Activated CD8-positive, alpha-beta T cell treated with anti-CD3 and anti-CD28 coated beads for 36 hours (primary cell): ENCODE measurements at regions not wholly inside any gene's neighbourhood (a gene's known extent, or its start where the extent isn't known, plus 50 kb on each side); places are given as distances from the start of the nearest gene placed in this dataset.

Experiments
- ATAC-seq: fragments of 200-7000 bp; cut with Tn5 transposase; one replicate; pipeline ENCODE4 v1.10.0; 2021; ENCODE audit warnings: mild to moderate bottlenecking, moderate library complexity
- CTCF ChIA-PET: fragments of 350-600 bp; sonication (Branson Sonifier 250); formaldehyde crosslinking; loops from one replicate; lab custom pipeline; 2021; ENCODE audit warnings: antibody characterized with exemption; lab: Charles Lee
- POLR2A ChIA-PET: fragments of 350-600 bp; sonication (Branson Sonifier 250); formaldehyde crosslinking; loops from one replicate; lab custom pipeline; 2021; ENCODE audit warnings: antibody characterized with exemption; lab: Charles Lee
- DNase-seq: peaks from one replicate; pipeline ENCODE4 v3.0.0-alpha.2; 2020
- H3K27ac Mint-ChIP-seq: one replicate; pipeline ENCODE4 v1.8.0; 2021; ENCODE audit warnings: mild to moderate bottlenecking, mixed read lengths
- H3K27me3 Mint-ChIP-seq: one replicate; pipeline ENCODE4 v1.8.0; 2021; ENCODE audit warnings: mixed read lengths
- H3K36me3 Mint-ChIP-seq: one replicate; pipeline ENCODE4 v1.8.0; 2021; ENCODE audit warnings: low read depth, mixed read lengths
- H3K4me1 Mint-ChIP-seq: one replicate; pipeline ENCODE4 v1.8.0; 2021; ENCODE audit warnings: low read depth, mixed read lengths
- H3K4me3 Mint-ChIP-seq: one replicate; pipeline ENCODE4 v1.8.0; 2021; ENCODE audit warnings: mild to moderate bottlenecking, moderate library complexity, mixed read lengths
- H3K9me3 Mint-ChIP-seq: one replicate; pipeline ENCODE4 v1.8.0; 2021; ENCODE audit warnings: mixed read lengths
- CTCF ChIP-seq: fragments of 200-600 bp; IDR thresholded peaks from one replicate; pipeline ENCODE4 v1.8.0; 2022; ENCODE audit warnings: antibody characterized with exemption, mild to moderate bottlenecking
- intact Hi-C: fragments of 100-400 bp; cut with micrococcal nuclease; formaldehyde crosslinking; loops from one replicate; pipeline ENCODE4 v1.10.0; 2022

DNA sequence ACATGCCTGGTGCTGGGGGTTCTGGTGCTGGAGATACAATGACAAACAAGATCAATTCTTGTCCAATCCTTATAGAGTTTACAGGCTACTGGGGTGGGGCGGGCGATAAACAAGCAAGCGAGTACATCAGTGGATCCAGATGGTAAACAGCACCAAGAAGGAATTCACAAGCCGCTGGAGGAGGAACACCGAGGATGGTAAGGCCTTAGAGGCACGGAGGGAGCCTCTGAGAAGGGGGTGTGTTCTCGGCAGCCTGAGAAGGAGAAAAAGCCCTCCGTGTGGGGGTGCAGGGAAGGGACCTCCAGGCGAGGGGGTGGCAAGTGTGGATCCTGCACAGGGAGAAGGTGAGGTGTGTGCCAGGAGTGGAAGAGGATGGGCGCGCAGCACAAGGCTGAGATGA, 276.5 kb upstream of the FOXQ1 start:
- ATAC-seq (no peak), DNase-seq (no peak)
- Mint-ChIP-seq H3K36me3 (no peaks in the 10 kb centered on the region), H3K4me1 (no peaks in the 10 kb centered on the region), H3K9me3 (no peaks in the 10 kb centered on the region), H3K4me3 (no peak overlapping the region), H3K27me3 (peaks cover 13% of the 10 kb centered on the region), H3K27ac (no peak overlapping the region)
- POLR2A ChIA-PET = no interaction called here
- TF ChIP-seq CTCF = no peak
- intact Hi-C loops = no loop called here
- CTCF ChIA-PET = no interaction called here

DNA sequence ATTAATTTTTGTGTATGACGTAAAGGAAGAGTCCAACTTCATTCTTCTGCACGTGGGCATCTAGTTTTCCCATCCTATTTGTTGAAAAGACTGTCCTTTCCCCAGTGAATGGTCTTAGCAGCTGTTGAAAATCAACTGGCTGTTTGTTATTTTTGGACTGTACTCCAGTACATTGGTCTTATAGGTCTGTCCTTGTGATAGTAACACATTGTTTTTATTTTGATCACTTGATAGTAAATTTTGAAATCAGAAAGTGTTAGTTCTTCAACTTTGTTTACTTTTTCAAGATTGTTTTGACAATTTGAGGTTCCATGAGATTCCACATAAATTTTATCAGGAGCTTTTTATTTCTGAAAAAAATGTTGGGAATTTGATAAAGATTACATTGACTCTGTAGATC, 280.2 kb upstream of the FOXQ1 start:
- Mint-ChIP-seq H3K27me3 (peaks cover 13% of the 10 kb centered on the region), H3K27ac (no peak overlapping the region), H3K4me1 (no peaks in the 10 kb centered on the region), H3K36me3 (no peaks in the 10 kb centered on the region), H3K4me3 (no peak overlapping the region), H3K9me3 (no peaks in the 10 kb centered on the region)
- no peak for DNase-seq
- TF ChIP-seq CTCF = no peak
- ChIA-PET CTCF (no interaction called here), POLR2A (no interaction called here)
- intact Hi-C loops = no loop called here
- no peak for ATAC-seq

DNA sequence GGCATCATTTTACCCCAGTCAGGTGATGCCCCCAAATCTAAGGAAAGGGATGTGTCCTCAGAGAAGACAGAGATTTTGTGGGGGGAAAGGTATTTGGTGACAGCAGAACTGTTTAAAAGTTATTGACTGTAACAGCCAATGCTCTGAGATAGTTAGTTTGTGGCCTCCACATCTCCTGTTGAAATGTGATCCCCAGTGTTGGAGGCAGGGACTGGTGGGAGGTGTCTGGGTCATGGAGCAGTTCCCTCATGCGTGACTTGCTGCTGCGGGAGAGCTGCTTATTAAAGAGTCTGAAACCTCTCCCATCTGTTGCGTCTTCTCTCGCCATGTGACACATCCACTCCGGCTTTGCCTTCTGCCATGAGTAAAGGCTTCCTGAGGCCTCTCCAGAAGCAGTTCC, 282.8 kb upstream of the FOXQ1 start:
- ChIA-PET CTCF (no interaction called here), POLR2A (no interaction called here)
- intact Hi-C loops = no loop called here
- Mint-ChIP-seq H3K4me3 (no peak overlapping the region), H3K27me3 (peaks cover 7% of the 10 kb centered on the region), H3K36me3 (no peaks in the 10 kb centered on the region), H3K27ac (no peak overlapping the region), H3K4me1 (no peaks in the 10 kb centered on the region), H3K9me3 (no peaks in the 10 kb centered on the region)
- ATAC-seq = no peak
- DNase-seq = no peak
- TF ChIP-seq CTCF = no peak

- intact Hi-C loops = no loop called here
These were observed 283.2 kb upstream of the FOXQ1 start for GRCh38 chr6:1028723-1029122.

More at GRCh38 chr6:1028723-1029122, 283.2 kb upstream of the FOXQ1 start:
- Mint-ChIP-seq H3K9me3 (no peaks in the 10 kb centered on the region), H3K36me3 (no peaks in the 10 kb centered on the region), H3K27ac (no peak overlapping the region), H3K27me3 (peaks cover 6% of the 10 kb centered on the region), H3K4me1 (no peaks in the 10 kb centered on the region), H3K4me3 (no peak overlapping the region)
- DNase-seq (no peak), ATAC-seq (no peak)
- ChIA-PET POLR2A (no interaction called here), CTCF (no interaction called here)
- TF ChIP-seq CTCF = no peak
